NCI-H146 treated with DMSO at 0.1 percent for 48 hours (cell line): ENCODE measurements at regions not wholly inside any gene's neighbourhood (a gene's known extent, or its start where the extent isn't known, plus 50 kb on each side); places are given as distances from the start of the nearest gene placed in this dataset.
"Not testable (repeated sequence)": the region's sequence is repeated elsewhere in the genome, so short reads cannot be mapped to it uniquely, and the experiment has no call there.

Experiments used
- DNase-seq: peaks from one replicate; lab custom pipeline; 2025; ENCODE audit not compliant: unreplicated experiment; lab: John Stamatoyannopoulos, UW

- no peak for DNase-seq
Observed at GRCh38 chr13:37475966-37476365, 122.6 kb downstream of the POSTN start.

- no peak for DNase-seq
Observed at GRCh38 chr13:37475151-37475550, 123.4 kb downstream of the POSTN start.

GRCh38 chr13:37473035-37473434, 125.5 kb downstream of the POSTN start:
- no peak for DNase-seq

GRCh38 chr13:37472266-37472665, 126.3 kb downstream of the POSTN start:
- not testable (repeated sequence) for DNase-seq

- DNase-seq = no peak
Observed at GRCh38 chr13:37460166-37460565, 138.4 kb downstream of the POSTN start.

GRCh38 chr13:37457612-37458011, 141.0 kb downstream of the POSTN start:
- DNase-seq = no peak

DNA sequence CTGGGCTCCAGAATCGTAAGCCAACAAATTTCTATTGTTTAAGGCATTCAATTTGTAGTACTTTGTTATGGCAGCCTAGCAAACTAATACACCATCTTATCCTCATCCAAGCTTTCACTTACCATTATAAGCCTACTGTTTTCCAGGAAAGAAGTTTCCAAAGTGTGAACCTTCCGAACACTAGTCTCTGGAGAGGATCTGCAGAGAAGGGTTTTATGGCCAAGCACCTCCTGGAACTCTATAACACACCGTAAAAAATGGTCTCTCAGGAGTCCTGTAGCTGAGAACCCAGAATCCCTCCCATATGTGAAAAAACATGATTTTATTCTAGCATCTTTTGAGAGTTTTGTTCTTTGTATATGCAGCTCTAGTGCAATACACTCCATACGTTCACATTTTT, 142.1 kb downstream of the POSTN start:
- no peak for DNase-seq

GRCh38 chr13:37456041-37456440, 142.5 kb downstream of the POSTN start:
- no peak for DNase-seq

GRCh38 chr13:37453246-37453645, 145.3 kb downstream of the POSTN start:
- DNase-seq = no peak

- DNase-seq = no peak
Observed at GRCh38 chr13:37450276-37450675, 148.3 kb downstream of the POSTN start.

DNA sequence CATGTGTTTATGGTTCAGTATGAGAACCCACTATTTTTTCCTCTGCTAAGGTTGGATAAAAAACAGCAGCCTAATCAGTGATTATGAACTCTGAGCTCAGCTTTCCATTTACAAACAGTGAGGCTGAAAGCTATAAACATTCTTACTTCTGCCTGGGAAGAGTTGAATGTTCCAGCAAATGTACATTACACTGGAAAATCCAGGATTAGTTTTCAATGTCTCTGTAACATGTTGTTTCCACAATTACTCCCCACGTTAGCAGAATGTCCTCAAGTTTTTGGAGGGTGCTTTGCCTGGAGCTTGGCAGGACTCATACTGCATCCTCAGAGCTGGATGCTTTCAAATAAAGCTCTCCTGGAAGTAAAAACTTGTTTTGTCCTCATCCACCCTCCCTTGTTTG, 150.4 kb downstream of the POSTN start:
- no peak for DNase-seq

- no peak for DNase-seq
Observed at GRCh38 chr13:37446503-37446902, 152.1 kb downstream of the POSTN start.

DNA sequence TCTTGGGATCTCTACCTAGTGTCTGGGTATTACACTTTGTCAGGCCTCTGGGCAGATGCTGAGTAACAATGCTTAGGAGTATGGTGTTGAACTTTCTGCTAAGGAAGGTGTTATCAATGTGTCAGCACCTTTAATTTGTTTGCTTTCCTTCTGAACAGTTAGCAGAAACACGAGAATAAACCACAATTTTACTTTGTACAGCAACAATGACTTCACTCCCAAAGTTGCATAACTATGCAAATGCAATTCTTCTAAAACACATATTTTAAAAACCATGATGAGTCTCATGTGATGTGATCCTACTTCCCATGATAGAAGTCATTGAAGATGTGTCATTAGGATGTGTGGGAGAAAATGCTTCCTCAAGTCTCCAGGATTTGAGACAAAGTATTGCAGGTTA, 155.0 kb downstream of the POSTN start:
- DNase-seq = no peak

DNA sequence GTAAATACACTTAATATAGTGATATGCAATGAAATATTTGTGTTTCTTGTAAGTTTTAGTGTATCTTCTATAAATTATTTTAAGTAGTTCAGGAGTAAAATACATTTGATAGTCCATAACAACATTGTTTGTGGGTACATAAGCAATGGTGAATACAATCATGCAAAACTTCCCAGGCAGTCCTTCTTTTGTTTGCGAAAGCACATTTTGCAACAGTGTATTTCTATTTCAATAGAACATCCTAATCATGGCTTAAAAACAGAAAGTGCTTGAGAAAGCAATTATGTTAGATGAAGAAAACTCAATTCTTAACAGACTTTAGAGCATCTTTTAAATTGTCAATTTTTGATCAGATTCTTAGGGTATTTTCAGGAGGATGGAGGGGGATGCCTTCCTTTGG, 155.6 kb downstream of the POSTN start:
- no peak for DNase-seq

DNA sequence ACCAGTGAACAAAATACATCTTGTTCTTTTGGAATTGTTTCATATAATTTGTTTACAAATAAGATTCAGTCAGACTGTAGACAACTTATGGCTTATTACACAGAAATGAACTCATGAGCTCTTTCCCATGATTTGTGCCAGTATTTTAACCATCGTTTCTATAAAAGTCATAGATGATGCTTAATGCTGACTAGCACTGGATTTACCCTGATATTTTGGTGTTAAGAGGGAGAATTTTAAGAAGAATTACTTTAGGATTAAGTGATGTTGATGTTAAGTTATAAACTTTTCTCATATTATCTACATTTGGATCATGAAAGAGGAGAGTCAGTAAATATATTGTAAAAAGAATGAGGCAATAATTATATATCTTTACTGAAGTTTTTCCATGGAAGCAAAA, 162.7 kb downstream of the POSTN start:
- no peak for DNase-seq

DNA sequence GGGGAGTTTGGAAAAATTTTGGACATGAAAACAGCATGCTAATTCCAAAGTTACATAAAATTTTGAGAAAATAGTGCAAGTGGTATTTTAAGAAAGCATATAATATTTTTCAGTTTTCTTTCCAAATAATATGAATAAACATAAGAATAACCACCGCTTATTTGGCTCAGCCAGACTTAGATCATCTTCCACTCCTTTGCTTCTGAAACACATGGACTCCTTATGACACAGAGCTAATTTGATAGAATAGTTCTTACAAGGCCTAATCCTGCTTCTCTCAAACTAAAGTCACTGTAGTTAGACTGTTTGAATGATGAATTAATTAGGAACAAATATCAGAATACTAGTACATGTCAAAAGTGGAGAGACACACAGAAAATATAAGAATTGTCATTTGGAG, 165.5 kb downstream of the POSTN start:
- DNase-seq = no peak

DNA sequence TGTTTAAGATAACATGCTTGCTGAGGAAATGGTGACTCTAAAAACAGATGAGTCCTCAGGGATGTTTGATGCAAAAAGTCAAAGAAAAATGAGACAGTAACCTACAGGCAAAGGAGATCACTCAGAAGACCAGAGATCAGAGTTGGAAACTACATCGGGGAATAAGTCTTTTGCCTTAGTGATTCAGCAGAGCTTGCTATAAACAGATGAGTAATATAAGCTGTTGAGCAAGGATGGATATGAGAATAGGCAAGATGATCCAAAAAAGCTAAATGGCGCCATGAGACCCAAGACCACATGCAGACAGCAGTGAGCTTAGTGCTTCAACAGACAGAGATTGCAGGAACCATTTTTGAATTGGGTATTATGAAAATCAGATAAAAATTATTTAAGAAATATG, 168.6 kb downstream of the POSTN start:
- no peak for DNase-seq

DNA sequence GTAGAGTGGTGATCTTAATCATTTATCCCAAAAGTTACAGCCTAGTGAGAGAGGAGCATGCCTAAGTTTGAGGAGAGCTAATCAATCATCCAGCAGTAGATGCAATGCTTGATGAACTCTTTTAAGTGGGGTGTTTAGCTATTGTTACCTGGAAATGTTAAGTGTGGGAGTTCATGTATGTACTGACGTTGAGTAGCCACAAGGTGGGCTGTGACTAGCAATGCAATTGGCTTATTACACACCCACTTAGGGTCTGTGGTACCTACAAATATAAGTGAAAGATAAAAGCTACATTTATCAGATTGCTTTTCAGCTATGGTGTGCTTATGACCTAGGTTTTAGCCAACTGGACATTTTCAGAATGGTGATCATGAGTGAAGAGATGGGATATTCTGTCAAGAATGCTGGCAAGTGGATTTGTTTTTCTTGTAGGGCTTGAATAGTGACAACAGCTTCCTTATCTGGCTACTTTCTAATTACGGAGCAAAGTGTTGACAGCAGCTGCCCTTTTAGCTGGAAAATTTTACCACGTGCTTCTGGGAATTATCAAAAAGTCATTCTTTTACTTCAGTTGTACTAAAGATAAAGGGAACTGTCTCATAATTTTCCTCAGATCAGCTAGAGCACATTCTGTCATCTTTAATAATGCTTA, 170.6 kb downstream of the POSTN start:
- DNase-seq = no peak

GRCh38 chr13:37418490-37418889, 180.1 kb downstream of the POSTN start:
- no peak for DNase-seq

GRCh38 chr13:37417060-37417441, 181.5 kb downstream of the POSTN start:
- no peak for DNase-seq

DNA sequence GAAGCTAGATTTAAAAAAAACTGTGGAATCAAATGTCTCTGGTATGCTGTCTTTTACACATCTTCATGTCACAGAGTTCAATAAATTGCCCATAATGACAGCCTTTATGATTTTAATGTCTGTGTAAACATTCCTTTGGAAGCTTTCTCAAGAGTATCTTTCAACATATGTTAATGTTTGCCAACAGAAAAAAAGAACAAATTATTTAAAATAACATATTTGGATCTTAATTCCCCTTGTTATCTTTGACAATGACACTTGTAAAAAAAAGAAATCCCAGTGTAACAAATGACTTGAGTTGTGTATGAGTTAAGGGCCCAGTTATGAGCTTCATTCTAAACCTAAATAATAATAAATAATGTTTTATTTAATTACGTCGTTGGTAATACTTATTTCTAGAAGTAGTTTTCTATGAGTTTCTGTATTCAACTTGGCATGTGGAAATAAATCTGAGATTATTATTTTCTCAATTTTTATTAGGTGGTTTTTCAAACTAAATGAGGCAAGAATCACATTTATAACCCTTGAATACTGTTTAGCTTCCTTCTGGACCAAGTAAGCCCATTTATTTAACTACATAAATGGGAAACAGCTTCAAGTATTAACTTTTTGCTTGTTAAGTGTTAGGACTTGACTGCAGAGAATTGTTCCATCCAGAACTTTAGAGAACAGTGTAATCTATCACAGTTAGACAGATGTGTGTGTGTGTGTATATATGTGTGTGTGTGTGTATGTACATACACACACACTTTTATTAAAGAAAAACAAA, 182.1 kb downstream of the POSTN start:
- DNase-seq = no peak

- no peak for DNase-seq
Observed at GRCh38 chr13:37413161-37413560, 185.4 kb downstream of the POSTN start.
